Breast epithelium (tissue), 4 donors: ENCODE measurements at regions not wholly inside any gene's neighbourhood (a gene's known extent, or its start where the extent isn't known, plus 50 kb on each side); places are given as distances from the start of the nearest gene placed in this dataset.
A peak's percentile ranks its signal among the peaks of the same experiment; 100 is the strongest.

Experiments used
- DNase-seq, 2 donors: peaks; one replicate each; pipeline ENCODE4 v3.0.0-alpha.2; 2019; ENCODE audit warnings: low spot score in 2 of 2
- H3K27ac ChIP-seq, 2 donors: fragments of 200-600 bp; sonication (generic) in 1 of 2; one replicate each; pipeline ENCODE4 v1.5.1; 2016 to 2019; ENCODE audit warnings: mild to moderate bottlenecking in 1 of 2
- H3K27me3 ChIP-seq, 2 donors: fragments of 200-600 bp; sonication (generic) in 1 of 2; one replicate each; pipeline versions ENCODE4 v1.5.1 to v1.6.0; 2017 to 2019; ENCODE audit warnings: control low read depth in 1 of 2, mild to moderate bottlenecking in 1 of 2
- H3K36me3 ChIP-seq: fragments of 200-600 bp; one replicate; pipeline ENCODE4 v1.5.1; 2019
- H3K4me1 ChIP-seq, 2 donors: fragments of 200-600 bp; sonication (generic); one replicate each; pipeline ENCODE4 v1.5.1; 2016 to 2019; ENCODE audit warnings: control low read depth in 1 of 2
- H3K4me3 ChIP-seq, 3 donors: fragments of 200-600 bp; sonication (generic); 1 replicate in 2 of 3; 2 replicates in 1 of 3; pipeline ENCODE4 v1.5.1; 2016 to 2019; ENCODE audit warnings: mild to moderate bottlenecking in 3 of 3, moderate library complexity in 2 of 3
- H3K9me3 ChIP-seq, 2 donors: fragments of 200-600 bp; sonication (generic) in 1 of 2; one replicate each; pipeline ENCODE4 v1.5.1; 2016 to 2019; ENCODE audit warnings: control low read depth in 1 of 2
- CTCF ChIP-seq, 3 donors: fragments of 450-650 bp; IDR thresholded peaks; one replicate each; pipeline ENCODE4 v1.5.1; 2016 to 2017; ENCODE audit warnings: antibody characterized with exemption in 3 of 3, mild to moderate bottlenecking in 3 of 3, moderate library complexity in 3 of 3
- POLR2A ChIP-seq: fragments of 450-650 bp; IDR thresholded peaks from one replicate; pipeline ENCODE4 v1.6.1; 2016; ENCODE audit warnings: antibody characterized with exemption, mild to moderate bottlenecking, moderate library complexity
- POLR2AphosphoS5 ChIP-seq, 3 donors: sonication (generic); formaldehyde crosslinking; IDR thresholded peaks; one replicate each; pipeline ENCODE4 v1.6.1; 2017; ENCODE audit warnings: antibody characterized with exemption in 3 of 3
- intact Hi-C: fragments of 100-400 bp; cut with DNase I; formaldehyde crosslinking; loops from one replicate; pipeline ENCODE4 v1.15.1; 2023; ENCODE audit warnings: low total_unique reads

- intact Hi-C loops, result no loop called here
- H3K4me3 ChIP-seq, result no peak overlapping the region
- peak in 1 of 2 donors; percentile 57 for DNase-seq
- H3K36me3 ChIP-seq, result no peaks in the 10 kb centered on the region
- no peaks in the 10 kb centered on the region for H3K4me1 ChIP-seq
- H3K27ac ChIP-seq, result peak overlapping the region; percentile 53 to 64
- H3K27me3 ChIP-seq, result no peaks in the 10 kb centered on the region
- no peaks in the 10 kb centered on the region for H3K9me3 ChIP-seq
- TF ChIP-seq CTCF (IDR thresholded peaks at IDR 0.05), result no peak
- no peak for TF ChIP-seq POLR2A
- TF ChIP-seq POLR2AphosphoS5 (IDR thresholded peaks at IDR 0.05), result no peak
Observed at GRCh38 chr15:39404767-39405181, 176.1 kb upstream of the THBS1 start.

GRCh38 chr15:39406485-39406884 lies 174.4 kb upstream of the THBS1 start:
- Histone ChIP-seq H3K36me3 (no peaks in the 10 kb centered on the region), H3K27ac (peak overlapping the region; percentile 5 to 23), H3K9me3 (no peaks in the 10 kb centered on the region), H3K4me3 (no peak overlapping the region), H3K4me1 (no peaks in the 10 kb centered on the region), H3K27me3 (no peaks in the 10 kb centered on the region)
- TF ChIP-seq CTCF (IDR thresholded peaks at IDR 0.05) (no peak), POLR2AphosphoS5 (IDR thresholded peaks at IDR 0.05) (no peak), POLR2A (no peak)
- intact Hi-C loops, result no loop called here
- DNase-seq, result no peak

- Histone ChIP-seq H3K27ac (no peak overlapping the region), H3K4me3 (no peak overlapping the region), H3K4me1 (no peaks in the 10 kb centered on the region), H3K9me3 (no peaks in the 10 kb centered on the region), H3K36me3 (no peaks in the 10 kb centered on the region), H3K27me3 (no peaks in the 10 kb centered on the region)
- no peak for TF ChIP-seq CTCF (IDR thresholded peaks at IDR 0.05)
- TF ChIP-seq POLR2A, result no peak
- no peak for TF ChIP-seq POLR2AphosphoS5 (IDR thresholded peaks at IDR 0.05)
- no peak for DNase-seq
- intact Hi-C loops, result no loop called here
Observed at GRCh38 chr15:39407116-39407515, 173.8 kb upstream of the THBS1 start.

GRCh38 chr15:39409876-39410530 lies 170.9 kb upstream of the THBS1 start:
- Histone ChIP-seq H3K4me1 (no peaks in the 10 kb centered on the region), H3K9me3 (no peaks in the 10 kb centered on the region), H3K27ac (no peak overlapping the region), H3K36me3 (no peaks in the 10 kb centered on the region), H3K4me3 (no peak overlapping the region), H3K27me3 (no peaks in the 10 kb centered on the region)
- no peak for TF ChIP-seq POLR2AphosphoS5 (IDR thresholded peaks at IDR 0.05)
- no peak for TF ChIP-seq POLR2A
- TF ChIP-seq CTCF (IDR thresholded peaks at IDR 0.05), result no peak
- intact Hi-C loops, result no loop called here
- DNase-seq, result no peak

- no peaks in the 10 kb centered on the region for H3K27me3 ChIP-seq
- no peak overlapping the region for H3K4me3 ChIP-seq
- no peaks in the 10 kb centered on the region for H3K4me1 ChIP-seq
- H3K36me3 ChIP-seq, result no peaks in the 10 kb centered on the region
- H3K27ac ChIP-seq, result peak overlapping the region; percentile 58 to 64
- intact Hi-C loops, result no loop called here
- no peak for TF ChIP-seq CTCF (IDR thresholded peaks at IDR 0.05)
- TF ChIP-seq POLR2AphosphoS5 (IDR thresholded peaks at IDR 0.05), result no peak
- TF ChIP-seq POLR2A, result no peak
- peaks cover 0 to 2% of the 10 kb centered on the region in 2 donors for H3K9me3 ChIP-seq
- DNase-seq, result peak in 1 of 2 donors; percentile 37
Observed at GRCh38 chr15:39411102-39411989, 169.5 kb upstream of the THBS1 start.
